Posterior cingulate gyrus (tissue), 11 donors: ENCODE measurements at regions not wholly inside any gene's neighbourhood (a gene's known extent, or its start where the extent isn't known, plus 50 kb on each side); places are given as distances from the start of the nearest gene placed in this dataset.
"Not testable (repeated sequence)": the region's sequence is repeated elsewhere in the genome, so short reads cannot be mapped to it uniquely, and the experiment has no call there.

Source experiments
- DNase-seq, 10 donors: peaks; one replicate each; pipeline versions ENCODE4 v3.0.0 to v3.0.0-alpha.2; 2020 to 2021; ENCODE audit warnings: mixed read lengths in 3 of 10
- intact Hi-C: fragments of 100-400 bp; cut with DNase I; formaldehyde crosslinking; loops from one replicate; pipeline ENCODE4 v1.15.1; 2023

GRCh38 chr18:30644158-30644557 is 398.4 kb downstream of the DSC3 start:
- intact Hi-C loops = no loop called here
- no peak for DNase-seq

GRCh38 chr18:30639361-30639760 is 403.2 kb downstream of the DSC3 start:
- intact Hi-C loops = no loop called here
- DNase-seq = no peak

- intact Hi-C loops = no loop called here
- no peak for DNase-seq
Observed at GRCh38 chr18:30634249-30634648, 408.3 kb downstream of the DSC3 start.

- intact Hi-C loops = no loop called here
- peak in 1 of 10 donors; percentile 63 for DNase-seq
Observed at GRCh38 chr18:30632071-30632698, 410.4 kb downstream of the DSC3 start.

- intact Hi-C loops = no loop called here
Observed at GRCh38 chr18:30625961-30626360, 416.6 kb downstream of the DSC3 start.

GRCh38 chr18:30623401-30624065 is 419.0 kb downstream of the DSC3 start:
- no peak for DNase-seq
- intact Hi-C loops = no loop called here

More at GRCh38 chr18:30625961-30626360, 416.6 kb downstream of the DSC3 start:
- DNase-seq = no peak

- DNase-seq = no peak
- intact Hi-C loops = no loop called here
Observed at GRCh38 chr18:30622635-30623034, 419.9 kb downstream of the DSC3 start.

- DNase-seq = no peak
- intact Hi-C loops = no loop called here
Observed at GRCh38 chr18:30622104-30622503, 420.4 kb downstream of the DSC3 start.

- intact Hi-C loops = no loop called here
- no peak for DNase-seq
Observed at GRCh38 chr18:30618567-30618966, 424.0 kb downstream of the DSC3 start.

- no peak for DNase-seq
- intact Hi-C loops = no loop called here
Observed at GRCh38 chr18:30616414-30616813, 426.1 kb downstream of the DSC3 start.

- no peak for DNase-seq
- intact Hi-C loops = no loop called here
Observed at GRCh38 chr18:30613467-30613801, 429.1 kb downstream of the DSC3 start.

GRCh38 chr18:30601541-30601940 is 441.0 kb downstream of the DSC3 start:
- DNase-seq = no peak
- intact Hi-C loops = no loop called here

GRCh38 chr18:30597202-30597601 is 445.3 kb downstream of the DSC3 start:
- intact Hi-C loops = no loop called here
- no peak for DNase-seq

GRCh38 chr18:30596635-30597034 is 445.9 kb downstream of the DSC3 start:
- intact Hi-C loops = no loop called here
- DNase-seq = no peak

- DNase-seq = no peak
- intact Hi-C loops = no loop called here
Observed at GRCh38 chr18:30595942-30596341, 446.6 kb downstream of the DSC3 start.

- DNase-seq = peak in 3 of 10 donors; percentile 36 to 64 (median 62)
- intact Hi-C loops = not testable (repeated sequence)
Observed at GRCh38 chr18:30594911-30595310, 447.6 kb downstream of the DSC3 start.

- intact Hi-C loops = no loop called here
- no peak for DNase-seq
Observed at GRCh38 chr18:30591462-30591861, 451.1 kb downstream of the DSC3 start.

- intact Hi-C loops = no loop called here
- no peak for DNase-seq
Observed at GRCh38 chr18:30588673-30589164, 453.8 kb downstream of the DSC3 start.

GRCh38 chr18:30583768-30584167 is 458.8 kb downstream of the DSC3 start:
- intact Hi-C loops = no loop called here
- DNase-seq = no peak

GRCh38 chr18:30582078-30582477 is 460.5 kb downstream of the DSC3 start:
- no peak for DNase-seq
- intact Hi-C loops = no loop called here

- no peak for DNase-seq
- intact Hi-C loops = no loop called here
Observed at GRCh38 chr18:30578707-30579106, 463.8 kb downstream of the DSC3 start.

GRCh38 chr18:30572214-30572613 is 470.3 kb downstream of the DSC3 start:
- intact Hi-C loops = no loop called here
- no peak for DNase-seq
